Lower leg skin (tissue), 4 donors: ENCODE measurements at regions not wholly inside any gene's neighbourhood (a gene's known extent, or its start where the extent isn't known, plus 50 kb on each side); places are given as distances from the start of the nearest gene placed in this dataset.

Source experiments
- DNase-seq, 2 donors: peaks; one replicate each; pipeline ENCODE4 v3.0.0-alpha.2; 2019; ENCODE audit warnings: low spot score in 2 of 2
- H3K4me3 ChIP-seq: fragments of 200-600 bp; sonication (generic); 2 replicates; pipeline ENCODE4 v1.5.1; 2017; ENCODE audit warnings: mild to moderate bottlenecking, low read depth; ENCODE audit not compliant: poor library complexity, severe bottlenecking
- POLR2A ChIP-seq, 2 donors: fragments of 450-650 bp; IDR thresholded peaks; one replicate each; pipeline ENCODE4 v1.6.1; 2016 to 2017; ENCODE audit warnings: antibody characterized with exemption in 2 of 2, mild to moderate bottlenecking in 1 of 2, moderate library complexity in 1 of 2
- WGBS, 2 donors: methylation state at CpG; one replicate each; pipeline ENCODE4 v1.1.5; 2018; 5-methylcytosine and 5-hydroxymethylcytosine counted together
- intact Hi-C: fragments of 100-400 bp; cut with DNase I; formaldehyde crosslinking; loops from one replicate; pipeline ENCODE4 v1.15.0; 2023; ENCODE audit warnings: low total_unique reads
- TF ChIP-seq, protein P1 (sequence below), 3 donors: fragments of 450-650 bp; IDR thresholded peaks; one replicate each; pipeline ENCODE4 v1.5.1; 2016; ENCODE audit warnings: antibody characterized with exemption in 3 of 3, mild to moderate bottlenecking in 3 of 3, moderate library complexity in 2 of 3

GRCh38 chr4:82219346-82219745, 154.4 kb downstream of the HNRNPD start:
- intact Hi-C loops = no loop called here
- 77 to 86% methylated on average over 6 of the region's 6 CpGs for WGBS, 2 donors
- no peak for TF ChIP-seq POLR2A (IDR thresholded peaks at IDR 0.05)
- TF ChIP-seq, protein P1, sequence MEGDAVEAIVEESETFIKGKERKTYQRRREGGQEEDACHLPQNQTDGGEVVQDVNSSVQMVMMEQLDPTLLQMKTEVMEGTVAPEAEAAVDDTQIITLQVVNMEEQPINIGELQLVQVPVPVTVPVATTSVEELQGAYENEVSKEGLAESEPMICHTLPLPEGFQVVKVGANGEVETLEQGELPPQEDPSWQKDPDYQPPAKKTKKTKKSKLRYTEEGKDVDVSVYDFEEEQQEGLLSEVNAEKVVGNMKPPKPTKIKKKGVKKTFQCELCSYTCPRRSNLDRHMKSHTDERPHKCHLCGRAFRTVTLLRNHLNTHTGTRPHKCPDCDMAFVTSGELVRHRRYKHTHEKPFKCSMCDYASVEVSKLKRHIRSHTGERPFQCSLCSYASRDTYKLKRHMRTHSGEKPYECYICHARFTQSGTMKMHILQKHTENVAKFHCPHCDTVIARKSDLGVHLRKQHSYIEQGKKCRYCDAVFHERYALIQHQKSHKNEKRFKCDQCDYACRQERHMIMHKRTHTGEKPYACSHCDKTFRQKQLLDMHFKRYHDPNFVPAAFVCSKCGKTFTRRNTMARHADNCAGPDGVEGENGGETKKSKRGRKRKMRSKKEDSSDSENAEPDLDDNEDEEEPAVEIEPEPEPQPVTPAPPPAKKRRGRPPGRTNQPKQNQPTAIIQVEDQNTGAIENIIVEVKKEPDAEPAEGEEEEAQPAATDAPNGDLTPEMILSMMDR (IDR thresholded peaks at IDR 0.05) = no peak
- H3K4me3 ChIP-seq = no peak overlapping the region
- DNase-seq = no peak

DNA sequence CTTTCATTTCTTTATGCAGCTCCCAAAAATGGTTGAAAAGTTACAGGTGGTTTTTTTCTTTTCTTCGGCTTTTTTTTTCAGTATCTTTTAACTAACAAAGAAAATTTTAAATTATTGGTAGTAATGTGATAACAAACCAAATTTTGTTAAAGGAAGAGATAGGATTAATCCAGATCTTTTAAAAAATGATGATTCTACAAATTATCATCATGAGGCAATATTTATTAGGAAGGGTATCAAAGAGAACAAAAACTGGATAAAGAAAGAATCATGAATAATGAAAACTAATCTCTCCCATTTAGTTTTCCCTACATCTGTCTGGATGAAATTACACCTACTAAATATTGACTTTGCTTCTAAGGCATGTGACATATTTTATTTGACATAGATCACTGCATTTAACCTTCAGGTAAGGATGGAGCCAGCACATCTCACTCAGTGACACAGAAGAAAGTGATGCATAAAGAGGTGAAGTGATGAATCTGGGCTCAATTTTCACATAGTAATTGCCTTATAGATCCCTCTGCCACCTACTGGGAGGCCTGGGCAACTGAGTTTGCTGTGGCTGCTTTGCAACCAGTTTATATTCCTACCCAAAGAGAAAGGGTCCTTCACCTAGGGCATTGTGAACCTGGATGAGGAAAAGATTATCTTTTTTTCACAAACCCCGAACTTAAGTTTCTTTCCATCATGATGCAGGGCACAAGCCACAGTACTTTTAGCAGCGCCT, 155.6 kb downstream of the HNRNPD start:
- whole genome bisulfite sequencing, 2 donors = 87% methylated on average over 3 of the region's 3 CpGs
- no peak overlapping the region for H3K4me3 ChIP-seq
- intact Hi-C loops = no loop called here
- no peak for DNase-seq
- no peak for TF ChIP-seq POLR2A (IDR thresholded peaks at IDR 0.05)
- TF ChIP-seq, protein P1 (IDR thresholded peaks at IDR 0.05) = no peak

DNA sequence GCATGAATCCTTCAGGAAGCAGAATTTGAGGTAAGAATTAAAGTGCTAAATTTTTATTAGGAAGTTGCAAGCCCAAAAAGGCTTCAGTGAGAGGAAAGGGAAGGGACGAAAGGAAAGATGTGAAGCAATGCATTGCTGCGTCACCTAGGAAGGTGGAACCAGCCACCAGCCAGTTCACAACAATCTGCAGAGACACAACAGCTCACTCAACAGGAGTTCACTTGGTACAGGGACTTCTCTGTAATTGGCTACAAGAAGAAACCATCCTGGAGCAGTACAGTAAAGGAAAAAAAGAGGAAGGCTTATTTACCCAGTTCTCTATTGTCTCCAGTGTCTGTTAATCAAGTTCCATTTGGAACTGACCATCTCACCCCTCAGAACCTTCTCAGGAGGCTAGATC, 157.6 kb downstream of the HNRNPD start:
- DNase-seq = no peak
- 79 to 84% methylated on average over 2 of the region's 2 CpGs for WGBS, 2 donors
- intact Hi-C loops = no loop called here
- H3K4me3 ChIP-seq = no peak overlapping the region
- no peak for TF ChIP-seq POLR2A (IDR thresholded peaks at IDR 0.05)
- TF ChIP-seq, protein P1 (IDR thresholded peaks at IDR 0.05) = no peak

- no peak for TF ChIP-seq POLR2A (IDR thresholded peaks at IDR 0.05)
- TF ChIP-seq, protein P1 (IDR thresholded peaks at IDR 0.05) = no peak
- DNase-seq = no peak
- intact Hi-C loops = no loop called here
- no peak overlapping the region for H3K4me3 ChIP-seq
Observed at GRCh38 chr4:82215800-82216199, 158.0 kb downstream of the HNRNPD start.

- TF ChIP-seq POLR2A (IDR thresholded peaks at IDR 0.05) = no peak
- TF ChIP-seq, protein P1 (IDR thresholded peaks at IDR 0.05) = no peak
- intact Hi-C loops = no loop called here
- 97 to 100% methylated on average over 1 of the region's 1 CpG for WGBS, 2 donors
Observed at GRCh38 chr4:82215039-82215438, 158.8 kb downstream of the HNRNPD start.

More at GRCh38 chr4:82215039-82215438, 158.8 kb downstream of the HNRNPD start:
- no peak for DNase-seq
- no peak overlapping the region for H3K4me3 ChIP-seq
